SK-N-SH treated with all-trans-retinoic acid at 6 μM for 48 hours (cell line): ENCODE measurements at regions not wholly inside any gene's neighbourhood (a gene's known extent, or its start where the extent isn't known, plus 50 kb on each side); places are given as distances from the start of the nearest gene placed in this dataset.

Experiments used
- ATAC-seq: fragments of 200-7000 bp; cut with Tn5 transposase; 3 replicates; pipeline ENCODE4 v1.9.1; 2020; ENCODE audit warnings: mild to moderate bottlenecking, moderate library complexity
- ARNTL ChIP-seq: fragments of 450-650 bp; formaldehyde crosslinking; IDR thresholded peaks from 2 replicates; pipeline ENCODE4 v1.5.0; 2020; ENCODE audit warnings: low read depth, mild to moderate bottlenecking, moderate library complexity, borderline replicate concordance
- BACH2 ChIP-seq: fragments of 250-450 bp; sonication (Bioruptor Pico); IDR thresholded peaks from 2 replicates; pipeline ENCODE4 v1.9.0; 2021; ENCODE audit warnings: mild to moderate bottlenecking, borderline replicate concordance
- CREB5 ChIP-seq: fragments of 250-450 bp; sonication (Bioruptor Pico); IDR thresholded peaks from 2 replicates; pipeline ENCODE4 v1.5.1; 2020; ENCODE audit warnings: low read depth, mild to moderate bottlenecking, moderate library complexity
- CSDC2 ChIP-seq: fragments of 250-450 bp; sonication (Bioruptor Pico); IDR thresholded peaks from 2 replicates; pipeline ENCODE4 v1.5.0; 2020; ENCODE audit warnings: mild to moderate bottlenecking, moderate library complexity
- CSRNP3 ChIP-seq: fragments of 250-450 bp; sonication (Bioruptor Pico); IDR thresholded peaks from 2 replicates; pipeline ENCODE4 v1.5.1; 2021; ENCODE audit warnings: mild to moderate bottlenecking, moderate library complexity
- ESRRG ChIP-seq: fragments of 250-450 bp; sonication (Bioruptor Pico); IDR thresholded peaks from 2 replicates; pipeline ENCODE4 v1.6.1; 2021; ENCODE audit warnings: mild to moderate bottlenecking
- ISL1 ChIP-seq: fragments of 250-450 bp; sonication (Bioruptor Pico); IDR thresholded peaks from 2 replicates; pipeline ENCODE4 v2.1.2; 2022; ENCODE audit warnings: mild to moderate bottlenecking, moderate library complexity
- OSR1 ChIP-seq: fragments of 250-450 bp; sonication (Bioruptor Pico); IDR thresholded peaks from 2 replicates; pipeline ENCODE4 v1.8.0; 2022; ENCODE audit warnings: moderate library complexity, mild to moderate bottlenecking, inconsistent platforms
- SNAI2 ChIP-seq: fragments of 250-450 bp; sonication (Bioruptor Pico); IDR thresholded peaks from 2 replicates; pipeline ENCODE4 v1.5.0; 2020; ENCODE audit warnings: mild to moderate bottlenecking, moderate library complexity
- ZC3H10 ChIP-seq: fragments of 250-450 bp; sonication (Bioruptor Pico); IDR thresholded peaks from 2 replicates; pipeline ENCODE4 v1.5.1; 2021; ENCODE audit warnings: mild to moderate bottlenecking, moderate library complexity
- ZFP3 ChIP-seq: fragments of 250-450 bp; sonication (Bioruptor Pico); IDR thresholded peaks from 2 replicates; pipeline ENCODE4 v1.5.0; 2020; ENCODE audit warnings: mild to moderate bottlenecking, moderate library complexity
- ZNF565 ChIP-seq: fragments of 450-650 bp; formaldehyde crosslinking; conservative IDR thresholded peaks from 2 replicates; pipeline ENCODE4 v1.5.0; 2020; ENCODE audit warnings: low read depth, mild to moderate bottlenecking, moderate library complexity
- ZNF8 ChIP-seq: fragments of 450-650 bp; formaldehyde crosslinking; IDR thresholded peaks from 2 replicates; pipeline ENCODE4 v1.5.0; 2020; ENCODE audit warnings: mild to moderate bottlenecking, moderate library complexity
- TF ChIP-seq, protein P1 (sequence below): fragments of 250-450 bp; sonication (Bioruptor Pico); IDR thresholded peaks from 2 replicates; pipeline ENCODE4 v1.8.0; 2020; ENCODE audit warnings: mild to moderate bottlenecking, moderate library complexity, borderline replicate concordance
- TF ChIP-seq, protein P2 (sequence below): fragments of 250-450 bp; sonication (Bioruptor Pico); IDR thresholded peaks from 2 replicates; pipeline ENCODE4 v1.5.0; 2020; ENCODE audit warnings: mild to moderate bottlenecking, moderate library complexity
- TF ChIP-seq, protein P3 (sequence below): fragments of 250-450 bp; sonication (Bioruptor Pico); IDR thresholded peaks from 2 replicates; pipeline ENCODE4 v1.8.0; 2021; ENCODE audit warnings: low read depth, mild to moderate bottlenecking, moderate library complexity, borderline replicate concordance

- no peak for ATAC-seq
- TF ChIP-seq ARNTL (CRISPR knock-in tag): no peak
- no peak for TF ChIP-seq ISL1 (CRISPR knock-in tag)
- TF ChIP-seq BACH2: no peak
- TF ChIP-seq CREB5 (CRISPR knock-in tag): no peak
- TF ChIP-seq, protein P1, sequence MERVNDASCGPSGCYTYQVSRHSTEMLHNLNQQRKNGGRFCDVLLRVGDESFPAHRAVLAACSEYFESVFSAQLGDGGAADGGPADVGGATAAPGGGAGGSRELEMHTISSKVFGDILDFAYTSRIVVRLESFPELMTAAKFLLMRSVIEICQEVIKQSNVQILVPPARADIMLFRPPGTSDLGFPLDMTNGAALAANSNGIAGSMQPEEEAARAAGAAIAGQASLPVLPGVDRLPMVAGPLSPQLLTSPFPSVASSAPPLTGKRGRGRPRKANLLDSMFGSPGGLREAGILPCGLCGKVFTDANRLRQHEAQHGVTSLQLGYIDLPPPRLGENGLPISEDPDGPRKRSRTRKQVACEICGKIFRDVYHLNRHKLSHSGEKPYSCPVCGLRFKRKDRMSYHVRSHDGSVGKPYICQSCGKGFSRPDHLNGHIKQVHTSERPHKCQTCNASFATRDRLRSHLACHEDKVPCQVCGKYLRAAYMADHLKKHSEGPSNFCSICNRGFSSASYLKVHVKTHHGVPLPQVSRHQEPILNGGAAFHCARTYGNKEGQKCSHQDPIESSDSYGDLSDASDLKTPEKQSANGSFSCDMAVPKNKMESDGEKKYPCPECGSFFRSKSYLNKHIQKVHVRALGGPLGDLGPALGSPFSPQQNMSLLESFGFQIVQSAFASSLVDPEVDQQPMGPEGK: no peak
- no peak for TF ChIP-seq ZFP3 (CRISPR knock-in tag)
- TF ChIP-seq, protein P2, sequence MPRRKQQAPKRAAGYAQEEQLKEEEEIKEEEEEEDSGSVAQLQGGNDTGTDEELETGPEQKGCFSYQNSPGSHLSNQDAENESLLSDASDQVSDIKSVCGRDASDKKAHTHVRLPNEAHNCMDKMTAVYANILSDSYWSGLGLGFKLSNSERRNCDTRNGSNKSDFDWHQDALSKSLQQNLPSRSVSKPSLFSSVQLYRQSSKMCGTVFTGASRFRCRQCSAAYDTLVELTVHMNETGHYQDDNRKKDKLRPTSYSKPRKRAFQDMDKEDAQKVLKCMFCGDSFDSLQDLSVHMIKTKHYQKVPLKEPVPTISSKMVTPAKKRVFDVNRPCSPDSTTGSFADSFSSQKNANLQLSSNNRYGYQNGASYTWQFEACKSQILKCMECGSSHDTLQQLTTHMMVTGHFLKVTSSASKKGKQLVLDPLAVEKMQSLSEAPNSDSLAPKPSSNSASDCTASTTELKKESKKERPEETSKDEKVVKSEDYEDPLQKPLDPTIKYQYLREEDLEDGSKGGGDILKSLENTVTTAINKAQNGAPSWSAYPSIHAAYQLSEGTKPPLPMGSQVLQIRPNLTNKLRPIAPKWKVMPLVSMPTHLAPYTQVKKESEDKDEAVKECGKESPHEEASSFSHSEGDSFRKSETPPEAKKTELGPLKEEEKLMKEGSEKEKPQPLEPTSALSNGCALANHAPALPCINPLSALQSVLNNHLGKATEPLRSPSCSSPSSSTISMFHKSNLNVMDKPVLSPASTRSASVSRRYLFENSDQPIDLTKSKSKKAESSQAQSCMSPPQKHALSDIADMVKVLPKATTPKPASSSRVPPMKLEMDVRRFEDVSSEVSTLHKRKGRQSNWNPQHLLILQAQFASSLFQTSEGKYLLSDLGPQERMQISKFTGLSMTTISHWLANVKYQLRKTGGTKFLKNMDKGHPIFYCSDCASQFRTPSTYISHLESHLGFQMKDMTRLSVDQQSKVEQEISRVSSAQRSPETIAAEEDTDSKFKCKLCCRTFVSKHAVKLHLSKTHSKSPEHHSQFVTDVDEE (CRISPR knock-in tag): no peak
- no peak for TF ChIP-seq CSDC2
- TF ChIP-seq ZC3H10 (CRISPR knock-in tag): no peak
- TF ChIP-seq, protein P3, sequence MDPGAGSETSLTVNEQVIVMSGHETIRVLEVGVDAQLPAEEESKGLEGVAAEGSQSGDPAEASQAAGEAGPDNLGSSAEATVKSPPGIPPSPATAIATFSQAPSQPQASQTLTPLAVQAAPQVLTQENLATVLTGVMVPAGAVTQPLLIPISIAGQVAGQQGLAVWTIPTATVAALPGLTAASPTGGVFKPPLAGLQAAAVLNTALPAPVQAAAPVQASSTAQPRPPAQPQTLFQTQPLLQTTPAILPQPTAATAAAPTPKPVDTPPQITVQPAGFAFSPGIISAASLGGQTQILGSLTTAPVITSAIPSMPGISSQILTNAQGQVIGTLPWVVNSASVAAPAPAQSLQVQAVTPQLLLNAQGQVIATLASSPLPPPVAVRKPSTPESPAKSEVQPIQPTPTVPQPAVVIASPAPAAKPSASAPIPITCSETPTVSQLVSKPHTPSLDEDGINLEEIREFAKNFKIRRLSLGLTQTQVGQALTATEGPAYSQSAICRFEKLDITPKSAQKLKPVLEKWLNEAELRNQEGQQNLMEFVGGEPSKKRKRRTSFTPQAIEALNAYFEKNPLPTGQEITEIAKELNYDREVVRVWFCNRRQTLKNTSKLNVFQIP: no peak
- TF ChIP-seq OSR1 (CRISPR knock-in tag): no peak
- no peak for TF ChIP-seq CSRNP3 (CRISPR knock-in tag)
Measured at GRCh38 chr5:1961952-1962595, 79.3 kb upstream of the IRX4 start.

DNA sequence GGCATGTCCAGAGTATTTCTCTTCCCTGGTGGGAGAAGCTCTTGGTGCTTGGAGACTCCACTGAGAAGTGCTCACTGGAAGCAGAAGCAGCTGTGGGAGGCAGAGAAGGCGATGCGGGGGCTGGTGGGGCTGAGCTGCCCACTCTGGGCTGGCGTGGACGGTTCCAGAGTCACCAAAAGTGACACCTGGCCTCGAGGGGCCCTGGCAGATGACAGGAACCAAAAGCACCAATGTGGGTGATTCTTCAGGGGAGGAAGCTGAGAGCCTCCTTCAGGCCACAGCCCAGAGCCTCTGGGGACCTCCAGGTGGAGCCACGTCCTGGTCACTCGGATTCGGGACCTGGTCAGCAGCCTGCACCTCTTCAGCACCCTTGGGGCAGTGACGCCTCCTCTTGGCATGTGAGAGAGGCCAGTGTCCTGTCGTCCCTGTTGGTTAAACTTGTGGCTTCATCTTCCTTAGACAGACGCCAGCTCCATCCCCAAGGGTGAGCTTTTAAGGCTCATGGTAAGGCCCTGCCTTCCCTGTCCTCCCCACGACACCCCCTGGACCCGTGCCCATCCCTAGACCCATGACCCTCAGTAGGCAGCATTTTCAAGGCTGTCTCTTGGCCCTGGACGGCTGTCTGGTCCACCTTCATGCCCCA is 78.7 kb upstream of the IRX4 start:
- TF ChIP-seq BACH2 (no peak), ZNF565 (no peak), CSRNP3 (CRISPR knock-in tag) (no peak), SNAI2 (CRISPR knock-in tag) (no peak), CSDC2 (no peak), ARNTL (CRISPR knock-in tag) (no peak), ZNF8 (CRISPR knock-in tag) (no peak), ESRRG (no peak)
- TF ChIP-seq, protein P3: no peak
- ATAC-seq: no peak
